Activated naive CD4-positive, alpha-beta T cell treated with anti-CD3 and anti-CD28 coated beads, Interleukin-2, amount 50 U/mL, for 24 hours (primary cell): ENCODE measurements at regions not wholly inside any gene's neighbourhood (a gene's known extent, or its start where the extent isn't known, plus 50 kb on each side); places are given as distances from the start of the nearest gene placed in this dataset.

Source experiments
- H3K27ac Mint-ChIP-seq: one replicate; pipeline ENCODE4 v1.8.0; 2021; ENCODE audit warnings: mild to moderate bottlenecking, mixed read lengths
- H3K27me3 Mint-ChIP-seq: one replicate; pipeline ENCODE4 v1.8.0; 2021; ENCODE audit warnings: mixed read lengths
- H3K36me3 Mint-ChIP-seq: one replicate; pipeline ENCODE4 v1.8.0; 2021; ENCODE audit warnings: mixed read lengths
- H3K4me1 Mint-ChIP-seq: one replicate; pipeline ENCODE4 v1.8.0; 2021; ENCODE audit warnings: mixed read lengths
- H3K4me3 Mint-ChIP-seq: one replicate; pipeline ENCODE4 v1.8.0; 2021; ENCODE audit warnings: mild to moderate bottlenecking, mixed read lengths
- H3K9me3 Mint-ChIP-seq: one replicate; pipeline ENCODE4 v1.8.0; 2021; ENCODE audit warnings: mixed read lengths

GRCh38 chr13:107574517-107575210 lies 640.7 kb downstream of the LIG4 start:
- no peak overlapping the region for H3K27ac Mint-ChIP-seq
- no peaks in the 10 kb centered on the region for H3K4me1 Mint-ChIP-seq
- no peaks in the 10 kb centered on the region for H3K36me3 Mint-ChIP-seq
- peaks cover 9% of the 10 kb centered on the region for H3K9me3 Mint-ChIP-seq
- no peaks in the 10 kb centered on the region for H3K27me3 Mint-ChIP-seq
- H3K4me3 Mint-ChIP-seq: no peak overlapping the region

- H3K4me1 Mint-ChIP-seq: no peaks in the 10 kb centered on the region
- no peaks in the 10 kb centered on the region for H3K27me3 Mint-ChIP-seq
- H3K36me3 Mint-ChIP-seq: no peaks in the 10 kb centered on the region
- H3K4me3 Mint-ChIP-seq: no peak overlapping the region
- H3K27ac Mint-ChIP-seq: no peak overlapping the region
- H3K9me3 Mint-ChIP-seq: peaks cover 9% of the 10 kb centered on the region
Measured at GRCh38 chr13:107573184-107573583, 642.2 kb downstream of the LIG4 start.

- Mint-ChIP-seq H3K9me3 (peaks cover 4% of the 10 kb centered on the region), H3K4me1 (no peaks in the 10 kb centered on the region), H3K4me3 (no peak overlapping the region), H3K27ac (no peak overlapping the region), H3K27me3 (no peaks in the 10 kb centered on the region), H3K36me3 (no peaks in the 10 kb centered on the region)
Measured at GRCh38 chr13:107572156-107572555, 643.2 kb downstream of the LIG4 start.

GRCh38 chr13:107568181-107568580 lies 647.2 kb downstream of the LIG4 start:
- H3K27ac Mint-ChIP-seq: no peak overlapping the region
- H3K27me3 Mint-ChIP-seq: no peaks in the 10 kb centered on the region
- no peak overlapping the region for H3K4me3 Mint-ChIP-seq
- no peaks in the 10 kb centered on the region for H3K9me3 Mint-ChIP-seq
- H3K36me3 Mint-ChIP-seq: no peaks in the 10 kb centered on the region
- no peaks in the 10 kb centered on the region for H3K4me1 Mint-ChIP-seq

- no peaks in the 10 kb centered on the region for H3K9me3 Mint-ChIP-seq
- no peak overlapping the region for H3K4me3 Mint-ChIP-seq
- no peak overlapping the region for H3K27ac Mint-ChIP-seq
- no peaks in the 10 kb centered on the region for H3K36me3 Mint-ChIP-seq
- no peaks in the 10 kb centered on the region for H3K4me1 Mint-ChIP-seq
- no peaks in the 10 kb centered on the region for H3K27me3 Mint-ChIP-seq
Measured at GRCh38 chr13:107563099-107563925, 652.0 kb downstream of the LIG4 start.

GRCh38 chr13:107562203-107562602 lies 653.1 kb downstream of the LIG4 start:
- H3K4me3 Mint-ChIP-seq: no peak overlapping the region
- H3K36me3 Mint-ChIP-seq: no peaks in the 10 kb centered on the region
- no peaks in the 10 kb centered on the region for H3K9me3 Mint-ChIP-seq
- no peaks in the 10 kb centered on the region for H3K4me1 Mint-ChIP-seq
- H3K27ac Mint-ChIP-seq: no peak overlapping the region
- H3K27me3 Mint-ChIP-seq: no peaks in the 10 kb centered on the region

- no peak overlapping the region for H3K4me3 Mint-ChIP-seq
- H3K27ac Mint-ChIP-seq: no peak overlapping the region
- no peaks in the 10 kb centered on the region for H3K36me3 Mint-ChIP-seq
- H3K27me3 Mint-ChIP-seq: no peaks in the 10 kb centered on the region
- H3K4me1 Mint-ChIP-seq: no peaks in the 10 kb centered on the region
- H3K9me3 Mint-ChIP-seq: no peaks in the 10 kb centered on the region
Measured at GRCh38 chr13:107554460-107554859, 660.9 kb downstream of the LIG4 start.

- H3K27me3 Mint-ChIP-seq: no peaks in the 10 kb centered on the region
- H3K27ac Mint-ChIP-seq: no peak overlapping the region
- H3K4me3 Mint-ChIP-seq: no peak overlapping the region
- H3K9me3 Mint-ChIP-seq: no peaks in the 10 kb centered on the region
- no peaks in the 10 kb centered on the region for H3K4me1 Mint-ChIP-seq
- H3K36me3 Mint-ChIP-seq: no peaks in the 10 kb centered on the region
Measured at GRCh38 chr13:107553838-107554237, 661.5 kb downstream of the LIG4 start.

- Mint-ChIP-seq H3K27ac (no peak overlapping the region), H3K36me3 (no peaks in the 10 kb centered on the region), H3K27me3 (no peaks in the 10 kb centered on the region), H3K4me1 (no peaks in the 10 kb centered on the region), H3K9me3 (no peaks in the 10 kb centered on the region), H3K4me3 (no peak overlapping the region)
Measured at GRCh38 chr13:107551521-107551920, 663.8 kb downstream of the LIG4 start.

DNA sequence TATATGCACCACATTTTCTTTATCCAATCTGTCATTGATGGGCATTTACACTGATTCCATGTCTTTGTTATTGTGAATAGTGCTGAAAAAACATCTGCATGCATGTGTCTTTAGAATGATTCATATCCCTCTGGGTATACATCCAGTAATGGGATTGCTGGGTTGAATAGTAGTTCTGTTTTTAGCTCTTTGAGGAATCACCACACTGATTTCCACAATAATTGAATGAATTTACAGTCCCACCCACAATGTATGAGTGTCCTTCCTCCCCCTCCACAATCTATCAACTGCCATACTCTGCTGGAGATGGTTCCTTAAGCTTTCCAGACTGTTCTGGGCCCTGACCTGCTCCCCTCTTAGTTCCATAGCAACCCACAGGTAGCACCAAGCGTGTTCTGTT lies 667.0 kb downstream of the LIG4 start:
- Mint-ChIP-seq H3K36me3 (no peaks in the 10 kb centered on the region), H3K4me1 (no peaks in the 10 kb centered on the region), H3K27me3 (no peaks in the 10 kb centered on the region), H3K27ac (no peak overlapping the region), H3K9me3 (no peaks in the 10 kb centered on the region), H3K4me3 (no peak overlapping the region)

GRCh38 chr13:107545946-107546502 lies 669.3 kb downstream of the LIG4 start:
- H3K4me3 Mint-ChIP-seq: no peak overlapping the region
- no peaks in the 10 kb centered on the region for H3K27me3 Mint-ChIP-seq
- H3K4me1 Mint-ChIP-seq: no peaks in the 10 kb centered on the region
- H3K36me3 Mint-ChIP-seq: no peaks in the 10 kb centered on the region
- no peak overlapping the region for H3K27ac Mint-ChIP-seq
- H3K9me3 Mint-ChIP-seq: no peaks in the 10 kb centered on the region

DNA sequence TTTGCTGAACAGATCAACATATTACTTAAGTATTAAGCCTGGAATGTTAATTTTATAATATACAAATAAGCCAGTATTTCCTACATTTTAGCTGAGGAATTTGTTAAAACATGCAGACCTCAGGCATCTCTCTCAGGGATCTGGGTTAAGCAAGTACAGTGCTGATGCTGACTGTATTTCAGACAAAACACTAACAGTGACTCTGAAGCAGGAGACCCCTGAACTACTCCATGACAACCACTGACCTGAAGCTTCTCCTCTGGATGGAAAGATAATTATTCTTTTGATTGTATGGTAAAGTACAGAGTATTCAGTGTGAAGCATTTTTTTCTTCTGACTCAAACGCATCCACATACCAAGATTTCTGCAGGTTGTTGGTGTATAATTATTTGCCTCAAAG lies 680.8 kb downstream of the LIG4 start:
- H3K27ac Mint-ChIP-seq: no peak overlapping the region
- H3K9me3 Mint-ChIP-seq: no peaks in the 10 kb centered on the region
- H3K4me1 Mint-ChIP-seq: no peaks in the 10 kb centered on the region
- no peaks in the 10 kb centered on the region for H3K36me3 Mint-ChIP-seq
- no peaks in the 10 kb centered on the region for H3K27me3 Mint-ChIP-seq
- H3K4me3 Mint-ChIP-seq: no peak overlapping the region

- H3K27ac Mint-ChIP-seq: no peak overlapping the region
- H3K9me3 Mint-ChIP-seq: no peaks in the 10 kb centered on the region
- no peaks in the 10 kb centered on the region for H3K4me1 Mint-ChIP-seq
- no peaks in the 10 kb centered on the region for H3K27me3 Mint-ChIP-seq
- no peak overlapping the region for H3K4me3 Mint-ChIP-seq
- H3K36me3 Mint-ChIP-seq: no peaks in the 10 kb centered on the region
Measured at GRCh38 chr13:107531816-107532215, 683.5 kb downstream of the LIG4 start.

DNA sequence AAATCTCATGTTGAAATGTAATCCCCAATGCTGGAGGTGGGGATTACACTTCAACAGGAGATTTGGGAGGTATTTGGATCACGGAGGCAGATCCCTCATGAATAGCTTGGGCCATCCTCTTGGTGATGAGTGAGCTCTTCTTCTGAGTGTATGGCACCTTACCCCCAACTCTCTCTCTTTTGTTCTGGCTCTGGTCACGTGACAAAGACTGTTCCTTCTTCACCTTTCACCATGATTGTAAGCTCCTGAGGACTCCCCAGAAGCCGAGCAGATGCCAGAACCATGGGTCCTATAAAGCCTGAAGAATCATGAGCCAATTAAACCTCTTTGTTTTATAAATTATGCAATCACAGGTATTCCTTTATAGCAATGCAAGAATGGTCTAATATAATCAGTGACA lies 684.2 kb downstream of the LIG4 start:
- no peak overlapping the region for H3K4me3 Mint-ChIP-seq
- H3K36me3 Mint-ChIP-seq: no peaks in the 10 kb centered on the region
- H3K27ac Mint-ChIP-seq: no peak overlapping the region
- no peaks in the 10 kb centered on the region for H3K27me3 Mint-ChIP-seq
- H3K9me3 Mint-ChIP-seq: no peaks in the 10 kb centered on the region
- H3K4me1 Mint-ChIP-seq: no peaks in the 10 kb centered on the region

DNA sequence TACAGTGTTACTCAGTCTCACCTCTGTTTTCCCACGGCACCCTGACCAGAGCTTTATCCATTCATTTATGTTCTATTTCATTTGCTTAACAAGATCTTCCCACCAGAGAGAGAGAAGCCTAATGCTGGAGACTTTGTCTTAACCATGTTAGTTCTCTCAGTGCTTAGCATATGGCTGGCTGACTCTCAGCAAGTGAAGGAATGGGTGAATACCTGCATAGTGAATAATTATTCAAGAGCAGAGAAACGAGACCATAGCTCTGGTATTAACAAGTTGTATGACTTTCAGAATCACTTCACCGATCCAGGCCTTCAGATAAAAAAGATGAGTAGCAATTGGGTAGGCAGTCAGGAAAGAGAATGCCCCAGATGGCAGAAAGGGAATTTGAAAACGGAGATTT lies 686.3 kb downstream of the LIG4 start:
- no peaks in the 10 kb centered on the region for H3K4me1 Mint-ChIP-seq
- no peaks in the 10 kb centered on the region for H3K36me3 Mint-ChIP-seq
- no peak overlapping the region for H3K27ac Mint-ChIP-seq
- no peaks in the 10 kb centered on the region for H3K27me3 Mint-ChIP-seq
- H3K9me3 Mint-ChIP-seq: no peaks in the 10 kb centered on the region
- H3K4me3 Mint-ChIP-seq: no peak overlapping the region

DNA sequence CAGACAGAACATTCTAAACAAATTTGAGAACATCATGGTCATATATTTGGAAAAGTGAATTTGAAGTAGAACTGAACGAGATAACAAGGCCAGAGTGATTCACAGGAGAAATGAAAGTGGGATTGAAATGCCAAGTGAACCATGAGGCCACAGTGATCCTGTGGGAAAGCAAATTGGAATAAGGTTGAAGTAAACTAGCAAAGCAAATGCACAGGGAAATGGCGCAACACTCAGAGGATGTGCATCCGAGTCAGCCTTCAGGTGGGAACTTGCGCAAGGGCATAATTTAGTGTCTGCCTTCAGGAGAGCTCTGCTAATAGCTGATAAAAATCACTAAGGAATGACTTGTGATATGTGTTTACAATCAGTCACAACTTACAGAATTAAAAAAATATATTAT lies 696.6 kb downstream of the LIG4 start:
- H3K36me3 Mint-ChIP-seq: no peaks in the 10 kb centered on the region

More for the DNA sequence above, 696.6 kb downstream of the LIG4 start:
- Mint-ChIP-seq H3K27me3 (no peaks in the 10 kb centered on the region), H3K4me1 (no peaks in the 10 kb centered on the region), H3K4me3 (no peak overlapping the region), H3K27ac (no peak overlapping the region), H3K9me3 (no peaks in the 10 kb centered on the region)
